ENCODE measurements at regions not wholly inside any gene's neighbourhood (a gene's known extent, or its start where the extent isn't known, plus 50 kb on each side); places are given as distances from the start of the nearest gene placed in this dataset.

- DNase-seq, result no peak
- no peak for TF ChIP-seq CTCF (IDR thresholded peaks at IDR 0.05)
- H3K27me3 ChIP-seq (ENCODE audit: control insufficient read depth in 2 of 2, insufficient read depth in 2 of 2, low read length in 2 of 2), result no peaks in the 10 kb centered on the region
- WGBS (ENCODE audit: insufficient coverage), result no CpG with 5 or more reads among the region's 1 CpG
- H3K4me1 Mint-ChIP-seq, result no peaks in the 10 kb centered on the region
- no peak overlapping the region for H3K27ac Mint-ChIP-seq
- no peak overlapping the region for H3K4me3 Mint-ChIP-seq
- no peaks in the 10 kb centered on the region for H3K36me3 Mint-ChIP-seq
- no peak overlapping the region for H3K9ac ChIP-seq (ENCODE audit: insufficient read depth, low read length, poor library complexity, severe bottlenecking)
- H2AFZ ChIP-seq (ENCODE audit: insufficient read depth, low read depth, low read length, poor library complexity, severe bottlenecking), result no peak overlapping the region
- H3K27ac ChIP-seq (ENCODE audit: low read depth in 1 of 2, low read length in 2 of 2), result no peak overlapping the region
- intact Hi-C loops (cut with micrococcal nuclease), result no loop called here
- H3K4me1 ChIP-seq (ENCODE audit: control insufficient read depth in 1 of 2, insufficient read depth in 2 of 2, low read length in 2 of 2), result no peaks in the 10 kb centered on the region
- peaks cover 19 to 43% (median 31%) of the 10 kb centered on the region in 7 donors for H3K9me3 Mint-ChIP-seq
- no peaks in the 10 kb centered on the region for H3K36me3 ChIP-seq (replicated peaks in 1 of 2; ENCODE audit: control insufficient read depth in 1 of 2, insufficient read depth in 2 of 2, low read length in 2 of 2)
- H3K4me3 ChIP-seq (replicated peaks in 1 of 3; ENCODE audit: low read depth in 2 of 3, low read length in 3 of 3), result no peak overlapping the region
- H3K79me2 ChIP-seq (ENCODE audit: insufficient read depth, low read length), result no peaks in the 10 kb centered on the region
- no peak overlapping the region for H3K4me2 ChIP-seq (replicated peaks; ENCODE audit: extremely low read depth, low read length, poor library complexity, severe bottlenecking)
- peaks cover 12 to 18% of the 10 kb centered on the region in 2 donors for H3K9me3 ChIP-seq (replicated peaks in 1 of 2; ENCODE audit: control insufficient read depth in 1 of 2, insufficient read depth in 1 of 2, low read length in 2 of 2)
- no peaks in the 10 kb centered on the region for H4K20me1 ChIP-seq (ENCODE audit: insufficient read depth, low read length)
- peaks cover 0 to 2% (median 0%) of the 10 kb centered on the region in 3 donors for H3K27me3 Mint-ChIP-seq (ENCODE audit: low read depth in 3 of 3)
Measured at GRCh38 chr5:164972973-164973372, 1467.6 kb downstream of the MAT2B start.

DNA sequence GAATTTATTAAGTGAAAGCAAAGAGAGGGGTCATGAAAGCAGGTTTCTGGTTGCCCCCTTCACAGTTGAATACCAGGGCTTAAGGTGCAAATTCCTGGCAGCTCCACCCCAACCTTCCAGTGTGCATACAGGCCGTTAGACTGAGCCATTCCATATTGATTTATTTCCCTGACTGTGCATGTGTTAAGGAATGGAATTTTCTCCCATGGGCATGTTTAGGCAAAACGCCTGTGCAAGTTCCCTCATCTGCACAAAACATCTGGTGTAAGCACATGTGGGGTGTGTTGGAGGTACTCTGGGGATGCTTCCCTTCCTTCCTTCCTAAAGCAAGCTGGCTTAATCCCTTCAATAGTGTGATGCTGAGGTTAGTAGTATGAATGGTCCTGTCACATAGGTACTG, 1470.6 kb downstream of the MAT2B start:
- TF ChIP-seq CTCF (IDR thresholded peaks at IDR 0.05), result no peak
- H3K4me1 Mint-ChIP-seq, result no peaks in the 10 kb centered on the region
- intact Hi-C loops (cut with micrococcal nuclease), result no loop called here
- H3K27me3 Mint-ChIP-seq (ENCODE audit: low read depth in 3 of 3), result no peaks in the 10 kb centered on the region
- H3K36me3 ChIP-seq (replicated peaks in 1 of 2; ENCODE audit: control insufficient read depth in 1 of 2, insufficient read depth in 2 of 2, low read length in 2 of 2), result no peaks in the 10 kb centered on the region
- H3K9me3 Mint-ChIP-seq, result peaks cover 10 to 41% (median 32%) of the 10 kb centered on the region in 7 donors
- H3K27ac ChIP-seq (ENCODE audit: low read depth in 1 of 2, low read length in 2 of 2), result no peak overlapping the region
- no peaks in the 10 kb centered on the region for H3K36me3 Mint-ChIP-seq
- H4K20me1 ChIP-seq (ENCODE audit: insufficient read depth, low read length), result no peaks in the 10 kb centered on the region
- H3K27ac Mint-ChIP-seq, result no peak overlapping the region
- H3K79me2 ChIP-seq (ENCODE audit: insufficient read depth, low read length), result no peaks in the 10 kb centered on the region
- H3K9me3 ChIP-seq (replicated peaks in 1 of 2; ENCODE audit: control insufficient read depth in 1 of 2, insufficient read depth in 1 of 2, low read length in 2 of 2), result peaks cover 10 to 12% of the 10 kb centered on the region in 2 donors
- WGBS (ENCODE audit: insufficient coverage), result no CpG with 5 or more reads among the region's 2 CpGs
- H3K4me2 ChIP-seq (replicated peaks; ENCODE audit: extremely low read depth, low read length, poor library complexity, severe bottlenecking), result no peak overlapping the region
- H2AFZ ChIP-seq (ENCODE audit: insufficient read depth, low read depth, low read length, poor library complexity, severe bottlenecking), result no peak overlapping the region
- no peak overlapping the region for H3K4me3 Mint-ChIP-seq
- H3K4me1 ChIP-seq (ENCODE audit: control insufficient read depth in 1 of 2, insufficient read depth in 2 of 2, low read length in 2 of 2), result no peaks in the 10 kb centered on the region
- H3K27me3 ChIP-seq (ENCODE audit: control insufficient read depth in 2 of 2, insufficient read depth in 2 of 2, low read length in 2 of 2), result no peaks in the 10 kb centered on the region
- no peak overlapping the region for H3K9ac ChIP-seq (ENCODE audit: insufficient read depth, low read length, poor library complexity, severe bottlenecking)
- no peak overlapping the region for H3K4me3 ChIP-seq (replicated peaks in 1 of 3; ENCODE audit: low read depth in 2 of 3, low read length in 3 of 3)
- no peak for DNase-seq

All from CD14-positive monocyte (primary cell).